GM21737 (cell line): ENCODE measurements at regions not wholly inside any gene's neighbourhood (a gene's known extent, or its start where the extent isn't known, plus 50 kb on each side); places are given as distances from the start of the nearest gene placed in this dataset.

Experiments used
- ATAC-seq: cut with Tn5 transposase; IDR thresholded peaks from one replicate; pipeline ENCODE4 v1.9.1; 2021; ENCODE audit warnings: mild to moderate bottlenecking, moderate library complexity; ENCODE audit not compliant: unreplicated experiment

DNA sequence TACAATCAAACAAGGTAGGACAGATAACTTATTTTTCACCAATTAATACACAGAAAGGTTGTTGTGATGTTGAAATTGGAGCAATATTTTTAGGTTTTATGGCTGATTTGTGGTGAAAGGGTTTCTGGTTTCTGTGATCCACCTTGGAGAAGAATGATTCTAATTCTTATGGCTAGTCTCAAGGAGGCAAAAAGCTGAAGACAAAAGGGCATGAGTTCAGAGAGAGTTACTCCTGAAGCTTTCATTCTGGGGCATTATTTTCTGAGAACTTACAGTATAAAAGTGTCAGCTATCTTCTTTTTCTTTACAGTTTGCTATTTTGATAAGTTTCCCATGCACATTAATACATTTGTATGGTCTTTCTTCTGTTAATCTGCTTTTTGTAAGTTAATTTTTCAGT, 372.4 kb upstream of the CCDC179 start:
- ATAC-seq = no peak

DNA sequence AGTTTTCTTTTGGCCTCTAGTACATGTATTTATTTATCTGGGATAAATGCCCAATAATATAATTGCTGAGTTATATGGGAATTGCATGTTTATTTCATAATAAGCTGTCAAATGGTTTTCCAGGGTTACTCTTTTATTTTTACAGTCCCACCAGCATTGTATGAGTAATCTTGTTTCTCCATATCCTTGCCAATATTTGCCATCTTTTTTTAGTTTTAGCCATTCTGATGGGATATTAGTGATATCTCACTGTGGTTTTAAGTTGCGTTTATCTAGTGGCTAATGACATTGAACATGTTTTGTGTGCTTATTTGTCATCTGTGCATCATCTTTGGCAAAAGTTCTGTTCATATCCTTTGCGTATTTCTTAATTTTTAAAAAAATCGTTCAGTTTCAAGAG, 372.8 kb upstream of the CCDC179 start:
- no peak for ATAC-seq

DNA sequence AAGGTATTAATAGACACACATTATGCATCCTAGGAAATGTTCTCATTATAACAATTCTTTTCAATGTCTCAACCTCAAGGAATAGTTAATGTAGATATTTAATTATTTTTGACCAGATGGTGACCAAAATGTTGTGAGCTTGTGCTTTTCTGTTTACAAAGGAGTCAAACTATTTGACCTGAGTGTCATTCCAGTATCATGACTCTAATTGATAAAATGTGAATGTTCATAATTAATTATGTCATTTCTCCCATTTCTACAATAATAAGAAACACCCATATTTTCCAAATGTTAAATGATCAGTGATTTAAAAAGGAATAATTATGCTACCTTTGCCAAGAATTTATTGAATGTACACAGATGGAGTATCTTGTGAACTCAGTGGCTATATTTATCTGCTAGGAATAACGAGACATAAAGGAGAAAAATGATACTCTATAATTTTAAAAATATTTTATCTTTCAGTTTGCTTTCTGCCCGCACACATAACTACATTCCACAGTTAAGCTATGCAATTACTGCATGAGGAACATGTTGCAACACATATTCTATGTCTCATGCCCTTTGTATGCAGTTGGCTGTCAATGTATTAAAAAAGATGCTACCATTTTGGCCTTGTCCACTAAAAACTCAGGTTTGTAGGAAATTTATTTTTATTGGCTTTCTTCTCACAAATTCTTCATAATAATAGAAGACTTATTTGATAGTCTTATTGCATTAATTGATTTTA, 376.7 kb upstream of the CCDC179 start:
- no peak for ATAC-seq

DNA sequence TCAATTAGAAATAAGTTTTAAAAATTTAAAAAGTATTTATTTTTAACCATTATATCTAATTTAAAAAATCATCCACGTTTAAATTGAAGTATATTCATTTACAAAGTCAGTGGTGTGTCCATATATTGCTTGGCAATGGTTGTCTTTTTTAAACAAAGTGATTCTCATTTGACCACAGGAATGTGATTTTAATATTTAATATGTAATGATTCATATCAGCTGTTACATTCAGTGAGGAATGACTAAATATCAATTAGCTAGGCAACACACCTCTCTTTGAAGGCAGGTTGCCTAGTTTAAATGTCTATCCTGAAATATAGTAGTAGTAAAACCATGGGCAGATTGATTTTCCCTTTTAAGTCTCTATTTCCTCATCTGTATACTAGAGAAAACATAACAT, 392.2 kb upstream of the CCDC179 start:
- no peak for ATAC-seq

DNA sequence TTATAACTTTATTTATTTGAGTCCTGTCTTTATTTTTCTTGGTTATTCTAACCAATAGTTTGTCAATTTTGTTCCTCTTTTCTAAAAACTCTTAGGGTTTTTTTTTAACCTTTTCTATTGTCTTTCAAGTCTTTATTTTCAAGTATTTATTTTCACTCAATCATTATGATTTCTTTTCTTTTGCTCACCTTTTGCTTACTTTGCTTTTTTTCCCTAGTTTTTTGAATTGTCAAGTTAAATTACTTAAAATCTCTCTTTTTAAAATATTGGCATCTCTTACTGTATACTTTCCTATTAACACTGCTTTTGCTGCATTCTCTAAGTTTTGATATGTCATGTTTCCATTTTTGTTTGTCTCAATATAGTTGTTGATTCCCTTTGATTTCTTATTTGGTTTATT, 396.8 kb upstream of the CCDC179 start:
- ATAC-seq = no peak

DNA sequence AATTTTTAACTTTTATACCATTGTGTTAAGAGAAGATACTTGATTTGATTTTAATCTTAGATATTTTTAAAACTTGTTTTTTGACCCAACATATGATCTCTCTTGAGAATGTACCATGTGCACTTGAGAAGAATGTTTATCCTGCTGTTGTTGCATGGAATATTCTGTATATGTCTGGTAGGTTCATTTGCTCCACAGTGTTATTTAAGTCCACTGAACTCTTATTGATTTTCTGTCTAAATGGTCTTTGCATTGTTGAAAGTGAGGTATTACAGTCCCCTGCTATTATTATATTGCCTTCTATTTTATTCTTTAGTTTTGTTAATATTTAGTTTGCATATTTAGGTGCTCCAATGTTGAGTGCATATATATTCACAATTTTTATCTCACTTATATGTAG, 397.3 kb upstream of the CCDC179 start:
- ATAC-seq = no peak

DNA sequence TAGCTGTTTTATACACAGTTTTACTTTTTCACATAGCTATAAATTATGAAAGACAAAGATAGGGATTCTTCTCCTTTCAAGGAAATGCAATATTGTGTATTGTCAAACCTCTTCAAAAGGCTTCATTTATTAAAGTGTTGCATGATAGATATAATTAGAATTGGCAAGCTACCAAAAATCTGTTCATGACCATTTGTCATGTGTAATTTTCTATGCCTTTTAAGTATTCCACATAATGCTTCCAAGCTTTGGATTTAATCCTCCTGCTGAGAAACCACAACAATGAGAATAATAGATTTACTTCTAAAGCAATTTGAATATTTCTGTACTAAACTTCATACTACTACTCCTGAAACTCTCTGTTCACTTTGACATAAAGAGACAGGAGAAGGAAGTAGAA, 403.2 kb upstream of the CCDC179 start:
- no peak for ATAC-seq

DNA sequence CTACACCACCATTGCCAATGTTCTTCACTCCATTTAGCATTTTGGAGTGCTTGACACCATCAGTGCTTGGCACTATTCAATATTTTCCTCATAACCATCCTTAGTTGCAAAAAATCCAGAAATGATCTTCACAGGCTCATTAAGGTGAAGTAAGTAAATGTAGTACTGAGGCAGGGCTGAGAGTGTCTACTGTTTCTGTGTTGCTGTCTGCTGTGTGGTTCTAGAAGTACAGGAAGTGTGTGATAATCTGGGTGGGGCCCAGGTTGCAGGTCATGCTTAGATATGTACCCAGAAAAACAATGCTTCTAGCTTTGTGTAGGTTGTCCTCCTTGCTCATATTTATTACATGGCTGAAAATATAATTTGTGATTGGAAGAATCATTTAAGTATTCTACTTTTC, 411.8 kb upstream of the CCDC179 start:
- no peak for ATAC-seq

DNA sequence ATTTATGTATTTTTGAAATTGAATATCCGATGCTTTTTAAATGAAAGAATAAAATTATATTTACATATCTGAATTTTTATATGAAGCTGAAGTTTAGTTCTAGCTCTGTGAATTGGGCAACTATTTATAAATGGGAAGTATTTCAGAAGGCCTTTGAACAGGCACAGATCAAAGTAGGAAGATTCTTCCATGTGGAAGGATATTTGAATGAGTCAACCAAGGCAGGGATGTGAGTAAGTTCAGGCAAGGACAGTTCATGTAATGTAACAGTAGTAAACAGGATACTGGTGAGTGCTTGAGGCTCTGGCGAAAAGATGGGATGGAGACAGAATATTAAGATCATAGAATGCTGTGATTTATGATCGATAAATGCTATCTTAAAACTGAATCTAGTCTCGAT, 417.8 kb upstream of the CCDC179 start:
- no peak for ATAC-seq

DNA sequence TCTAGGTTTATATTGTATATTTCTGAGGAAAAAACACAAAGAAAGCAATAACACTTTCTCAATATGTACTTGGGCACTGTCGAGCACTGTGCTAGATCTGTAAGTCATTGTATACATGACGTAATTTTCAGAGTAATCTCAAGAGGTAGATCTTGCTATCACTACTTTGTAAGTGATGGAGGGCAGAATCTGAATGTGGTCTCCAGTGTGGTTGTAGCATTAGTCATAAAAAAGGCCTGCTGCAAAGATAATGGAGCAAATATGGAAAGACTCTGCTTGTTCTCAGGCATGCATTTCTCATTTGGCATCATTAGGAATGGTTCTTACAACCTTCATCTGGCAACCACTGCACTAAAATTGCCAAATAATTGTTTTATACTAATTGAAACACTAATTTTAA, 419.8 kb upstream of the CCDC179 start:
- ATAC-seq = no peak

DNA sequence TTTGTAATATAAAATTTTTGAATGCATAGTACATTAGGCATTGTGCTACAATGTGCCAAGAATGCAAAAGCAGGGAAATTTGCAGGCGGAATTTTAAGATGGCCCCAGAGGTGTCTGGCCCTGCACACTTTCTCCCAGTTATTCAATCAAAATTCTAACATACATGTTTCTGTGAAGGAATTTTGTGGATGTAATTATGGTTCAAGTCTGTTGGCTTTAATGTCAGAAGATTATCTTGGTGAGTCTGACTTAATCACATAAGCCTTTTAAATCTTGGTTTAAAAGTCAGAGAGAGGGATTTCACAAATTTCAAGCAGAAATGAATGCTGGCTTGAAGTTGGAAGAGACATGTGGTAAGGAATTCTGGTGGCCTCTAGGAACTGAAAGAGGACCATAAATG, 423.4 kb upstream of the CCDC179 start:
- no peak for ATAC-seq

DNA sequence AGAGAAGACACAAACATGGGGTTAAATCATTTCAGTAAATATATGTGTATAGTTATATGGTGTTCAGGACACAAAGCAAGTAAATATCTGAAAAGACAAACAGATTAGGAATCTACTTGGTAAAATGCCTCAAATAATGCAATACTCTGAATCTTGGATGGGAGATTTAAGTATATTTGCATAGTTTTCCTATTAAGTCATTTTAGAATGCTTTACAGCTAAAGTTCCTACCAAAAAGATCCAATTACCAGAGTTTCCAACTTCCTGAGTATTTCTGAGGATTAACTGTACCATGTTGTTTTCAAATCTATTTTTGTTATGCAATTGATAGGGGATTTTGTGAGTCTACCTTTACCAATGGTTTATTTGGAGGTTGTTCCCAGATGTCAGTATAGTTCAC, 424.4 kb upstream of the CCDC179 start:
- no peak for ATAC-seq

DNA sequence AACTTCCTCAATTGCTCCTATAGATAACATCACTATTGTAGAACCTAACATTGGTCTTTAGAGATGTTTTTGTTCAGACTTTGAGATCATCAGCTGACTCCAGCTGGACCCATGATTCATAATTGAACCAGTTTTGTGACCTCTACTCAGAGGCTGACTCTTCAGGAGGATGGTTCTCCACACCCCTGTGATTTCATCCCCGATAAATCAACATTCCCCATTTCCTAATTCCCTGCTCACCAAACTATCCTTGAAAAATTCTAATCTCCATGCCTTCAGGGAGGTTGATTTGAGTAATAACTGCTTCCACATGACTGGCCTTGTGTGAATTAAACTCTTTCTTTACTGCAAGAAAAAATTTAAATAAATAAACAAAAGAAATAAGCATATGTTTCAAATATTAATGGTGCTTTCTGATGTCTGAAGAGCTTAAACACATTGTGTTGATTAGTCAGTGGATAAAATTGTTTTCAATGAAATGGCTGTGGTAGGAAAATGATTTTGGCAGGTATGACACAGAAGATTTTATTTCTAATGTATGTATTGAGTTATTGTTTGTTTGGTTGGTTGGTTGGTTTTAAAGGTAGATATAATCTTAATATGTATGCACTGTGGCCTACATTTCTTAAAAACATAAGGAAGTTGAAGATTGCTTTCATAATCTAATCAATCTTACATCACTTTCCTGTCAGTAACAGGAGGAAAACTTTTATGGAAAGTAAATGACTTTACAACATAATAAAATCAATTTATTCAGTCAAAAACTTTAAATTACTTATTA, 427.9 kb upstream of the CCDC179 start:
- ATAC-seq = no peak

DNA sequence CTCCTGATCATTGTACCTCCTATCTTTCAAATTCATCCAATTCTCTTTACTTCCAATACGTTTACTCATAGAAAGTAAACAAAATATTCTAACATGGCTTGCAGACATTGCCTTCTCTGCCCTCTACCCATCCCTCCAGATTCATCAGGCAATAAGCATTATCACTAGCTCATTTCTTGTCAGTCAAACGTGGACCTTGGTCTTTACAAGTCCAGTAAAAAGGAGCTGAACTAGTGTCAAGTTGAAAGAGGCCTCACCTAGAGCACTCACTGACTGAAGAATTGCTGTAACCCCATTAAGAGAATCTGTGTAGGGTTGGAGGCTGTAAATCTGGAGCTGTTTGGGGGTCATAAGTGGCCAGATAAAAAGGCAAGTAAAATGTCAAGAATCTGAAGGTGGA, 435.0 kb upstream of the CCDC179 start:
- no peak for ATAC-seq

DNA sequence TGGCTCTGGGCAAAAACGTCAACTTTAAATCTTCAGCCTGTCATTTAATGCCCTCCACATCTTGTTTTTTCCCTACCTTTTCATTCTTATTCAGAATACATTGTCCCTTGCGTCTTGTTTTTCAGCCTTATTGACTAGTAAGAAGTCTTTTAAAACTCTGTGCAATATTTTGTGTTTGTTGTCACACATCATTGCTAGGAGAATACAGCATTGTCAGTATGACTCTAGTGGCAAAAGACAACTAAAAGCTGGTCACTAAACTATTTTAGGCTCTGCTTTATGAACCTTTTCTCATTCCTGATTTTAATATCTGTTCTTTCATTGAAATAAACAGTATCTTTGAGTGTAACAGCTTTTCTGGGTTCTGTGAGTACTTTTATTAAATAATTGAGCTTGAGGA, 447.8 kb upstream of the CCDC179 start:
- no peak for ATAC-seq

DNA sequence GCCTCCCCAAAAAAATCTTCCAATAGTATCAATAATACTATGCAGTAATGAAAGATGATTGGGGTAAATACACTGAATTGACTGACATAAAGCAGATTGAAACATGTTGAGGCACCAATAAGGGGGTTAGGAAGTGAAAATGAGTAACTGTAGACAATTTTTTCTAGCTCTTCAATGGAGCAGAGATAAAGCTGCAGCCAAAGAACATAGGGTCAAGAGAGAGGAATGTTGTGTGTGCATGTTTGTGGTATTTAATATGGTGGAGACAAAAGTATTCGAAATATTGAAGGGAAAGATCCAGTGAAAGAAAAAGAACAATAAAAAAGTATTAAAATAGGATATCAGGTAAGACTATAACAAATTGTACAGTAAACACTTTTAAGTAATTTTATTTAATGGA, 450.0 kb upstream of the CCDC179 start:
- ATAC-seq = no peak

DNA sequence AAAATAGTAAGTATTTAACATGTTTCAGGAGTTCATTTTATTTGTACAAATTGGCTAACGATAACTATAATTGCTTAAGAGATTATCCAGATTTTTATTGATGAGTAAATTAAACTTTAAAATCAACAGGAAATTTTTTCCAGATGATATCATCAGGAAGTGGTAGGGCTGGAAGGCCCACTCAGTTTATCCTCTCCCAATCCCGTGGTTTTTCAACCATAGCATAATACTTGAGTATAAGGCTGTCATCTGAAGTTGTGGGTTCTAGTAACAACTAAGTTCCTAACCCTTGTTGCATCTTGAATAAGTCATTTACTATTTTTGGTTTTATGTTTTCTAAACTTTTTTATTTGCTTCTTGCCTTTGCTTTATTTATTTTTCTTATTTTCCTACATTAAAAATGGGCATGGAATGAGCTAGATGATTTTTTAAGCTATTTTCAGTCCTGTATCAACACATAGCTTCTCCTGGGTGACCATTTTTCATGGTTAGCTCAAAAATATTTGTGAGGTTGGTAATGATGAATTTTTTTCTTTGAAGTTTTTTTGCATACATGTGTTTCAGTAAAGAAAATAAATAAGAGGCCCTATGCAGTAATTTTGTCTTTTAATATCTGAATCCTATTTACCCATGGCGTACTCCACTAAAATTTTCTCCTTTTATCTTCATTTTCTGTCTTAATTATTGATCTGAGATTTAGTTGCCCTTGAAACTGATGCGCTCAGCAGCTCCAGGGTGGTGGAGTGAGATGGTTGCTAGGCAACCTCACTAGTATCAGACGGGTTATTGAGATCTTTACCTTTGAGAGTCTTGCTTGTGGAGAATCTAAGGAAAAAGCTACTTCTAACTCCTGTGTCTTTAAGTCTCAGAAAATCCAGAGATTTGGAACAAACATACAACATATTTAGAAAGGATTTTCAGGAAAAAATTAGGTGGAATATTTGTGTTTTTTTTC, 452.0 kb upstream of the CCDC179 start:
- no peak for ATAC-seq

DNA sequence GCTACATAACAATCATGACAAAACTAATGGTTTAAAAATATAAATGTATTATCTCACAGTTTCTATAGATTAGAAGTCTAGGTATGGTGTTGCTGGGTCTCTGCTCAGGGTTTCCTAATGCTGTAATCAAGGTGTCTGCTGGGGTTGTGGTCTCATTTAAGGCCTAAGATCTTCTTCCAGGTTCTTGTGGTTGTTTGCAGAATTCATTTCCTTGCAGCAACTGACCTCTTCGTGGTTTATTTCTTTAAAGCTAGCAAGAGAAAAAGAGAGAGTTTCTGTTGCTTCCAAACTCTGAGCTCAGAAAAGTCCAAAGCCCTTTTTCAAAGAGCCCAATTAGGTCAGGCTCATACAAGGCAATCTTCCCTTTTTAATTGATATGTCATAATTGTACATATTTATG, 452.7 kb upstream of the CCDC179 start:
- ATAC-seq = no peak

DNA sequence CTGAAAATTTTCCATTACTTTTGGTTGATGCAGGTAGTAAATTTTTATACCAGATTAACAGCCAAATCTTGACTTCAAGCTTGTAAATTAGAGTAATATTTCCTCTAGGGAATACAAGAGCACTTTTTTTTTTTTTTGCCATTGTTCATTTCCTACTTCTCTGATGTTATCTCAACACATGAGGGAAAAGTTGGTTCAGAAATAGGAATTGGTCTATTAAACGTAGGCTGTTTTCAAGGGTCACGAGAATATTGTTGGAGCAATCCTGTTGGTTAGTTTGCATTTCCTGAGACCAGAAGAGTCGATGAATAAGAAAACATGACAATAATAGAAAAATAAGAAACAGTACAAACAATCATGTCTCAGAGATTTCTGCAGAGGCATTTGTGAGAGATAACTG, 453.9 kb upstream of the CCDC179 start:
- ATAC-seq = no peak

DNA sequence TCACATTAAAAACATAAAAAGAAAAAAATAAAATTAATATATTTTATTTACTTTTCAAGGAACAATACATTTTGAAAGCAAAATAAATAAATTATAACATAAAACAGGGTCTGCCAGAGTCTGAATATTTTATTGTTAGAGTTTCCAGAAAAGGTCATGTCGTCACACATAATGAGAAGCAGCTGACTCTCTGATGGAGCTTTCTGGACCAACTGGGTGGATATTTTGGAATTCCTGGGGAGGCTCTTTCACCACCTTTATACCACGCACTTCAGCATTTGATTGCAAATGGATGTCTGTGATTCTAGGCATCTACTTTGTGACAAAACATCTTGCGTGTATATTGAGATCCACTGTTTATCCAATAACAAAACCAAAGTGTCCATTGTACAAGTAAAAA, 455.0 kb upstream of the CCDC179 start:
- ATAC-seq = no peak

DNA sequence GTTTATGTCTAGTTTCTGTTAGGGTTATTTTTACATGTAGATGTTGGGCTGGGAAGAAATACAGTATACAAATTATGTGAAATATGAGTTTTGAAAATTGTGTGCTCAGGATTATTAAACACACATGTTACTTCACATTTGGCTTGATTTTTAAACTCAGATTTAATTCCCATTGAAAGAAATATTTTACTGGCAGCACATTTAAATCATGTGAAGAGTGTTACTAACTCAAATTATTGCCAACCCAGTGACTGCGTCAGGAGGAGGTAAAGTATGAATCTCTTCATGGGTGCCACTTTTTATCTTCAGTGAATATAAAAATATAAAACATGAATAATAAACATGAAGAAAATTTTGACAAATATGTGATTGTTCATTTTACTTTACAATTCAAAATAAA, 457.5 kb upstream of the CCDC179 start:
- ATAC-seq = no peak

DNA sequence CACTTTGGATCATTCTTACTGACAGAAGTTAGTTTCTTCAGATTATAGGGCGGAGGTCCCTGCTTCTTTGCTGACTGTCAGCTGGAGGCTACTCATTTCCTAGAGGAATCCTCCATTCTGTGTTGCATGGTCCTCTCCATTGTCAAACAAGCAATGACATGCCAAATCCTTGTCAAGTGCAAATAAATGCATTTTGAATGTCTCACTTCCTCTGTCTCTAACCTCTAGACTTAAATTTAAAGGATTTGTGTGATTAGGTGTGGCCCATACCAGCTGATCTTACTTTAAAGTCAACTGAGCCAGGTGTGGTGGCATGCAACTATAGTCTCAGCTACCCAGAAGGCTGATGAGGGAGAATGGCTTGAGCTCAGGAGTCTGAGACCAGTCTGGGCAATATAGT, 458.4 kb upstream of the CCDC179 start:
- no peak for ATAC-seq
